GM12892 (cell line): ENCODE measurements at regions not wholly inside any gene's neighbourhood (a gene's known extent, or its start where the extent isn't known, plus 50 kb on each side); places are given as distances from the start of the nearest gene placed in this dataset.

ENCODE experiments used
- DNase-seq: peaks from one replicate; pipeline ENCODE4 v3.0.0; 2011; ENCODE audit not compliant: insufficient read length
- FAIRE-seq: peaks from 2 replicates; lab custom pipeline; 2011; peaks lifted over from hg19 to GRCh38; lab: Jason Lieb, UNC
- POLR2A ChIP-seq: IDR thresholded peaks from 2 replicates; pipeline ENCODE4 v1.6.1; 2011; ENCODE audit warnings: low read depth, low read length, control low read depth
- POLR2AphosphoS5 ChIP-seq: IDR thresholded peaks from 2 replicates; pipeline ENCODE4 v1.6.1; 2011; ENCODE audit warnings: low read depth, low read length, control low read depth
- TAF1 ChIP-seq: IDR thresholded peaks from 2 replicates; pipeline ENCODE4 v1.6.1; 2011; ENCODE audit warnings: low read depth, mild to moderate bottlenecking, control low read depth, low read length, borderline replicate concordance

DNA sequence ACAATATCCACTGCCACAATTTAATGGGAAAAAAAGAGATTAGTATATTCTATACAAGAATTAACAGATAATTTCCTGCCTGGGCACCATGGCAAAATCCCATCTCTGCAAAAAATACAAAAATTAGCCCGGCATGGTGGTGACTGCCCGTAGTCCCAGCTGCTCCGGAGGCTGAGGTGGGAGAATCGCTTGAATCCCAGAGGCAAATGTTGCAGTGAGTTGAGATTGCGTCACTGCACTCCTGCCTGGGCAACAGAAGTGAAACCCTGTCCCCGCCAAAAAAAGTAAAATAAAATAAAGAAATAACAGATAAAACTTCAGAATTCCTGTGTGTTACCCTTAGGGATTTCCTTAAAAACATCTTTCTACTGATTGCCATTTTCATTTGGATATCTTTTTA is 1194.8 kb upstream of the PIK3C3 start:
- DNase-seq (no peak), FAIRE-seq (no peak)
- TF ChIP-seq POLR2AphosphoS5, result no peak
- no peak for TF ChIP-seq TAF1
- no peak for TF ChIP-seq POLR2A

DNA sequence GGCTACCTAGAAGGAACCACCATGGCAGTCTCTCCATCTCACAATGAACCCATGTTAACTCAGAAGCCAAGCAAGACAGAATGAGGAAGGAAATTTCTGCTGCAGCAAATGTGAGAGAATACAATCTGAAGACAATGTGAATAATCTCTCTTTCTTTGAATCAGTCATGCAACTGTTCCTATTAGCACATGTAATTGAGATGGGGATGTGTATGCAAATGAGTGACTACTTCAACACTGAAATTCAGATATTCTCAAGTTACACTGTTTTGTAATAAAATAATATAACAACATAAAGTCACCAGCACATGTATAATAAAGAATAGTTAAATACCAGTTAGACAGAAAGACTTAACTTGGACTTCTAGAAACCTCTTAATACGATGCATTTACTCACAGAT is 1200.6 kb upstream of the PIK3C3 start:
- TF ChIP-seq TAF1 (no peak), POLR2A (no peak), POLR2AphosphoS5 (no peak)
- no peak for FAIRE-seq
- no peak for DNase-seq

DNA sequence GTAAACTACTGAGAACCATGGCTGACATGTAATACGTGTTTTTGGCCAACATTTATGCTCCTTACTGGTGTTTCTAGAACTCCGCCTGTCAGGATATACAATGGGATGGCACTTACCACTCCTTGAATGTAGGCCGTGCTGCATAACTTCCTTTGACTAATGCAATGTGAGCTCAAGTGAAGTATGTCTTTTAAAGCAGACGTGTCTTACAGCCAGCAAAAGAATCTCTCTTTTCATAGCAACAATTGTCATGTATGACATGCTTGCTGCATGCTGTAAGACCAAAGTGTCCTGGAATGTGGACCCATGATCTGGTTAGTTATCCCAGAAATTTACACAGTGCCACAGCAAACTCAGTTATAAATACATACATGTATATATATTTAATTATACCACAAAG is 1202.7 kb upstream of the PIK3C3 start:
- no peak for FAIRE-seq
- TF ChIP-seq TAF1, result no peak
- TF ChIP-seq POLR2AphosphoS5, result no peak
- TF ChIP-seq POLR2A, result no peak
- no peak for DNase-seq

DNA sequence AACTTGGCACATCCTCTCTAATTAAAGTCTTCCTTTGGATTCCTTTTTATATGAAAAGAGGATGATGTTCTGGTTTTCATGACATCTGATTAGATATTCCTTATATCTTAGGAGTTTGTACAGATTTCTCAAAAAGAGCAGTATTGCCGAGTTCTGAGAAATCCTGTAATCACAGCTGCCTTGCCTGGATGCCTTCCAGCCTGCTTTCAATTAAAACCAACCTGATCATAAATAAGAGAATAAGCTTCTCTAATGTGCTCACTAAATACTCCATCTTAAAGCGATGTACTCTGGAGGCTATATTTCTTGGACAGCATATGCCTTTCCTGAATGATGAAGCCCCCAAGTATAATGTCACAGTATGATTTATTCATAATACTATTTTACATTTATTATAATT is 1203.8 kb upstream of the PIK3C3 start:
- TF ChIP-seq TAF1, result no peak
- TF ChIP-seq POLR2AphosphoS5, result no peak
- TF ChIP-seq POLR2A, result no peak
- DNase-seq (no peak), FAIRE-seq (no peak)

DNA sequence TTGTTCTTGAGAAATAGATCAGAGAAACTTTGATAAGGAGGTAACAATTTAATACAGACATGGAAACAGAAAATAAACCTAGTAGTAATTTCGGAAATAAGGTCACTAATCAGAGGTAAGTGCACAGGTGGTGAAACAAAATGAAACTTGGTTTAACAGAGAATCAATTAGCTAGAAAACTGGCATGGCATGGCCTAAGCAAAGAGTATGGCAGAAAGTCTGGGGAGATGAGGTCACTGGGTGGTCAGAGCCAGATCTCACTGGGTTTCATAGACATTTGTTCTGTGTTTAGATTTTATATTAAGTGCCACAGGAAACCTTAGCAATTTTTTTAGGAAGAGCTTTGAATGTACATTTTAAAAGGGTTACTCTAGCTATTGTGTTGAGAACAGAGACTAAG is 1216.0 kb upstream of the PIK3C3 start:
- FAIRE-seq, result no peak

DNA sequence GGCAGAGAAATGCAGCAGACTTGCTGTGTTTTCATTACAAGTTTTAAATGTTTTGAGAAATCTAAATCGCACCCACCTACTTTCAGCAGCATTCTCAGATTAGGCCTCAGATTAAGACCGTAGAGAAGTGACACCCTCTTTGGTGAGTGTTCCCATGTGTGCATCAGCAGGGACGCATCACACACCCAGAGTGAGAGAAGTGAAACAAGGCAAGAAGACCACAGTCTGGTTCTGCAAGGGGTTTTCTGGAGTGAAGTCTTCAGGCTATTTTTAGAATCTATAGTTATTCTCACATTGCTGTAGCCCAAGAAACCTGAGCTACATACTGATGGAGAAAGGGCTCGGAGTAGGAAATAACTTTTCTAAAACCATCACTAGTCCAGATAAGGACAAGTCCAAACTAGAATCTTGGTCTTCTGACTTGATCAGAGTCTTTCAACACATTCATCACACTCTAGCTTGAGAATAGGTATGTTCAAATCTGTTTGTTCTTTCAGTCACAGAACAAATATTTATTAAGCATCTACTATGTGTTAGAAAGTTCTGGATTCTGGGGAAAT is 1216.6 kb upstream of the PIK3C3 start:
- FAIRE-seq, result no peak
- TF ChIP-seq POLR2A (no peak), TAF1 (no peak), POLR2AphosphoS5 (no peak)
- no peak for DNase-seq

More for the DNA sequence above, 1216.0 kb upstream of the PIK3C3 start:
- no peak for DNase-seq
- TF ChIP-seq POLR2A (no peak), POLR2AphosphoS5 (no peak), TAF1 (no peak)

DNA sequence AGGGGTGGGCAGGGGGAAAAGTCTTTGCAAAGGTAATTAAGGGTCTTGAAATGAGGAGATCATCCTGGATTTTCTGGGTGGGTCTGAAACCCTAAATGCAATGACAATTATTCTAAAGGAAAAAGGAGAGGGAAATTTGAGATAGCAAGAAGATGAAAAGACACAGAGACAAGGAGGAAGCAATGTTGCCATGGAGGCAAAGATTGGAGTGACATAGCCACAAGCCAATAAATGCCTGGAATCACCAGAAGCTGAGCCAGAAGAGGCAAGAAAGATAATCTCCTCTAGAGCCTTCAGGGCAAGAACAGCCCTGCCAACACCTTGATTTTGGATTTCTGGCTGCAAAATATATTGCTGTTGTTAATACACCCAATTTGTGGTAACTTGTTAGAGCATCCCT is 1246.3 kb upstream of the PIK3C3 start:
- FAIRE-seq (no peak), DNase-seq (no peak)
- TF ChIP-seq TAF1 (no peak), POLR2A (no peak), POLR2AphosphoS5 (no peak)

DNA sequence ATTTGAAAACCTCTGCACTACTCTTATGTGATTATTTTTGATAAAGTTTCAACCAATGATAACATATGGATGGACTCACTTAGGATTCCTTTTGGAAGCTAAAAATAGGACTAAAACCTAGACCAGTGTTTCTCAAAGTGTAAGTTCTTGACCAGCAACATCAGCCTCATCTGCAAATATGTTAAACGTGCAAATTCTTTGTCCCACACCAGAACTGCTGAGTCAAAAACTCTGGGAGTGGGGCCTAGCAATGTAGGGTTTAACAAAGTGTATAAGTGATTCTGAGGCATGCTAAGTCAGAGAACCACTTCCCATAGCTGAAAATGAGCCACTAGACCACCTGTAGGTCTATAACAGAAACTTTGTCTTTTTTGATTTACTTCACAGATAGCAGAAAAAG is 1247.2 kb upstream of the PIK3C3 start:
- DNase-seq (no peak), FAIRE-seq (no peak)
- TF ChIP-seq POLR2A, result no peak
- no peak for TF ChIP-seq POLR2AphosphoS5
- TF ChIP-seq TAF1, result no peak

DNA sequence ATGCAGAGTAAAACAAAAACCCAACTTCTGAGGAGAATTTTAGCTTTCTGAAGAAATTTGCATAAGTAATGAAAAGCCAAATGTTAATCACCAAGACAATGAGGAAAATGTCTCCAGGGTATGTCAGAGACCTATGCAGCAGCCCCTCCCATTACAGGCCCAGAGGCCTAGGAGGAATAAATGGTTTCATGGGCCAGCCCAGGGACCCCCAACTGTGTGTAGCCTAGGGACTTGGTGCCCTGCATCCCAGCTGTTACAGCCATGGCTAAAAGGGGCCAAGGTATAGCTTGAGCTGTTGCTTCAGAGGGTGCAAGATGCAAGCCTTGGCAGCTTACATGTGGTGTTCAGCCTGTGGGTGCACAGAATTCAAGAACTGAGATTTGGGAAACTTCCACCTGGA is 1256.9 kb upstream of the PIK3C3 start:
- DNase-seq (no peak), FAIRE-seq (no peak)
- TF ChIP-seq POLR2A (no peak), TAF1 (no peak), POLR2AphosphoS5 (no peak)

DNA sequence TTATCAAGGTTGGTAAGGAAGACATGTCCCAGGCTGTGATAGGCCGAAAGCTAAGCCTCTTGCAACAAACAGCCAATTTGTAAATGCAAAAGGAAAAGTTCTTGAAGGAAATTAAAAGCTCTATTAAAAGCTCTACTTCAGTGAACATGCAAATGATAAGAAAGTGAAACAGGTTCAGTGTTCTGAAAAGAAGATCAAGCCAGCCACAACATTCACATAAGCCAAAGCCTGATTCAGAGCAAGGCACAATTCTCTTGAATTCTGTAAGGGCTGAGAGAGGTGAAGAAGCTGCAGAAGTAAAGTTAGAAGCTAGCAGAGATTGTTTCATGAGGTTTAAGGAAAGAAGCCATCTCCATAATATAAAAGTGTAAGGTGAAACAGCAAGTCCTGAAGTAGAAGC is 1259.5 kb upstream of the PIK3C3 start:
- no peak for TF ChIP-seq POLR2A
- no peak for TF ChIP-seq POLR2AphosphoS5
- TF ChIP-seq TAF1, result no peak
- FAIRE-seq (no peak), DNase-seq (no peak)

DNA sequence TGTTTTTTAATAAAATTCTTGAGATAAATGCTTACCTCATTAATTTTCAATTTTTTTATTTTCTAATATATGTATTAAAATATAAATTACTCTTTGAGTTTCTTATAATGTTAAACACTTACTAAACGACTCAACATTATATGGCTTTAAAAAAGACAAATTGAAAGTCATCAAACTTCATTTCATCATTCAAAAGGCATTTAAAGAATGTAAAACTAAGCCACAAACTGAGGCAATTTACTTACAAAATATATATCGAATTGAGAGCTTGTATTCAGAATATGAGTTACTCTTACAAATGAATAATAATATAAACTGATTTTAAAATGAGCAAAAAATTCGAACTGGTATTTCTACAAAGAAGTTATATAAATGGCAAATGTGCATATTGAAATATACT is 1262.2 kb upstream of the PIK3C3 start:
- TF ChIP-seq POLR2A (no peak), POLR2AphosphoS5 (no peak), TAF1 (no peak)
- DNase-seq (no peak), FAIRE-seq (no peak)

DNA sequence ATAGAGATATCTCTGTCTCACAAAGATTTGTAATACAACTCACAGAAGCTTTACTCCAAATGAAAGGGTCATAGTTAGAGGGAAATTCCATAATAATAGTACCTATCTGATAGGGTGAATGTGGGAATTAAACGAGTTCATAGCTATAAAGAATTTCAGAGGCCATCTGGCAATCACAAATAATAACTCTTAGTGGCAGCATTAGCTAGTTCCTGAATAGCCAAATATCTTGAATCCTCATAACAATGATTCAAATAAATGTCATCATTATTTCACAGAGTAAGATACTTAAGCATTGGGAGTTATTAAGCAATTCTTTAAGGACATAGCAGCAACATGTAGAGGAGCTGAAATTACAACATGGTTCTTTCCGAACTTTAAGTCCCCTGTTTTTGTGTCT is 1265.0 kb upstream of the PIK3C3 start:
- FAIRE-seq (no peak), DNase-seq (no peak)
- TF ChIP-seq TAF1, result no peak
- no peak for TF ChIP-seq POLR2A
- no peak for TF ChIP-seq POLR2AphosphoS5
